Fibroblast of upper back skin (primary cell): ENCODE measurements at regions not wholly inside any gene's neighbourhood (a gene's known extent, or its start where the extent isn't known, plus 50 kb on each side); places are given as distances from the start of the nearest gene placed in this dataset.
A peak's percentile ranks its signal among the peaks of the same experiment; 100 is the strongest.

Source experiments
- DNase-seq: peaks from one replicate; pipeline ENCODE4 v3.0.0-alpha.2; 2013

- no peak for DNase-seq
These were observed 159.5 kb upstream of the IER5L start for GRCh38 chr9:129337336-129338140.

DNA sequence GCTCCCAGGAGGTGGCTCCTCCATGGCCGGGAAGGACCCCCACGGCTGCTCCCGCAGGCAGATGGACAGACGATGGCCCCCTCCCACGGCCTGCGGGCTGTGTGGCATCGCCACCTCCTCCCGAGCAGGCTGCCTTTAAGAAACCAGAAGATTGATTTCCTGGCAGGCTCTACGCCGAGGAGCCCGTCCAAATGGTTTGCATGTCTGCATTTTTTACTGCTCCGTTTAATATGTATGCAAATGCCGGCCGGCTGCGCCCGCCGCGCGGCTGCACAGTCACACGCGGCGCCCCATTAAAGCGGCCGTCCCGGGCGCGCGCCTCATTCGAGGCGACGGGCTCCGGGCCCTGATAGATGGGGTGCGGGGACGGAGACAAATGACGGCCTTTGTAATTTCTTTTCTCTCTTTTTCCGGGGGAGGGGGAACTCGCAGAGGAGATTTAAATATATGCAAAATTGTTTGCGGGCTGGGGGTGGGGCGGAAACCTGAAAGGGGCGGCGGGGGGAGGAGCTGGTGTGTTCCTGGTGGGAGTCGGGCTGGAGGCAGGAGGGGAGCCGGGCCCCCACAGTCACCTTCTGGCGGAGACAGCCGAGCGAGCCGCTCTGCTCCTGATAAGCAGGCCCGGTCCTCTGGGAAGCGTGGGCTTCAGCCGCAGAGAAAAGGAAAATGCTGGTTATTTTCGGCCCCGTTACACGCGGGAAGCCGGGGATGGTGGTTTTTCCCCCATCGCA is 158.7 kb upstream of the IER5L start:
- peak; percentile 87 for DNase-seq

- DNase-seq, result peak; percentile 86
These were observed 158.1 kb upstream of the IER5L start for GRCh38 chr9:129336130-129336528.

DNA sequence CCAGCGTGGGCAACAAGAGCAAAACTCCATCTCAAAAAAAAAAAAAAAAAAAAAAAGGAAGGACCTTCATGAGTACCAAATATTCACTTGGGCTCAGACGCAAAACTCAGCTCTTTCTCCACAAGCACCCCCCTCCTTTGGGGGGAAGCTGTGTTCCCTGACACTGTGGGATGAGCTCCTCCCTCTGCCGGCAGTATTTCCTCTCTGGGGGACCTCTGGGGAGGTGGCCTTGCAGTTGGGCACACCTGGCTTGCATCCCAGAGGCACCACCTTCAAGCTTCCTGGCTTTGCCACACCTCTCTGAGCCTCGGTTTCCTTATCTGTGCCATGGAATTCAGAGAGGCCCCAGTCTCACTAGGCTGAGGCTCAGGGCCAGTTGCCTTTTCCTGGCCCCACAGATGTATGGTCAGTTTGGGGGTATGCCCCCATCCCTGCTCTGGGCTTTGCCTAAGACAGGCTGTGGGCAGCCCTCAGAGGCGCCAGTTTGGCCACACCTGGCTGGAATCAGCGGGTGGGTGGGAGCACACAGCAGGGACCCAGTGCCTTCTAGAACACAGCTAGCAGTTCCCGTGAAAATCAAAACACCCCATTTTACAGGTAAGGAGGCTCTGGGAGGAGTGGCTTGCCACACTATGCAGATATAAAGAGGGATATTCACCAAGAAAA is 157.5 kb upstream of the IER5L start:
- DNase-seq, result no peak

- DNase-seq, result peak; percentile 99
These were observed 156.3 kb upstream of the IER5L start for GRCh38 chr9:129334105-129334935.

GRCh38 chr9:129333617-129334104 is 155.6 kb upstream of the IER5L start:
- no peak for DNase-seq

DNA sequence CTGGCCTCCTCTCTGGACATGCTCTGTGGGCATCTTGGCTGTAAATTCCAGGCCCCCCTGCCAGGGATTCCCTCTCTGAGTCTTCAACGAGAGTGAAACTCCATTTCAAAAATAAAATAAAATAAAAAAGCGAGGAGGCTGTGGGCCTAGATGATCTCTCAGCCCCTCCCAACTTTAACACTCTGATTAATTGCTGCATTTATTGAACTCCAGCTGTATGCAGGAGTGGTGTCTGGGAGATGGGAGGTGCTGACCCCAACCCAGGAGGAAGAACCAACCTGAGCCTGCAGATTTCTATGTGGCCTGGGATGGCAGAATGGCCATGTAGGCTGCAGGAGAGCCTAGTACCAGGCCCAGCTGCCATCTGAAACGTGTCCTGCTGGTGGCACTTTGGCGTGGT is 154.5 kb upstream of the IER5L start:
- no peak for DNase-seq

DNA sequence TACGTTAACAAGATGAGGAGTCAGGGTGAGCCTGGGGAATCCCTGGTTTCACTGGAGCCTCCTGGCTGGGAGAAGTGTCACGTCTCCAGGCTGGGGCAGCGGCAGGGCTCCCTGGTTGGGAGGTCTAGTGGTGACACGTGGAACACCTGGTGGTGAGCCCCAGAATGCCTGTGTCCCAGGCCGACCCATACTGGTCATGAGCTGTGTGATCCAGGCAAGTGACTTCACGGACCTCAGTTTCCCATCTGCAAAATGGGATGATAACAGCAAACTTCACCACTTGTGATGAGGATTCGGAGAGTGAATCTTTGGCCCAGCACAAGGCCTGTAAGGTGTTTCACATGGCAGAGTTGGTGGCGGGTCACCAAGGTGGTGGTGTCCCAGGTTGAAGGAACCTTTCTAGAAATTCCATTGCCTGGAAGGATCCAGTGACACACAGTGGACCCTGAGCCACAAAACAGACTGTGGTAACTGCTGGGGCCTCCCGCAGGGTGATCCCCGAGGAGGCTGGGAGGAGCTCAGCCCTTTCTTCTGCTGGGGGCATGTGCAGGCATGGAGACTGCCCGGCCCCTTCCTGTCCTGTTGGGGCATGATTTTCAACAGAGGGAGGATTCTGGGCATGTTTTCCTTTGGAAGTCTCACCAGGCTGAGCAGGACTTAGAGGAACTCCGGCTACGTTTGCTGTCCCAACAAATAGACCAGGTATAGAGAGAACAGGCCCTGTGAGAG is 153.9 kb upstream of the IER5L start:
- no peak for DNase-seq

DNA sequence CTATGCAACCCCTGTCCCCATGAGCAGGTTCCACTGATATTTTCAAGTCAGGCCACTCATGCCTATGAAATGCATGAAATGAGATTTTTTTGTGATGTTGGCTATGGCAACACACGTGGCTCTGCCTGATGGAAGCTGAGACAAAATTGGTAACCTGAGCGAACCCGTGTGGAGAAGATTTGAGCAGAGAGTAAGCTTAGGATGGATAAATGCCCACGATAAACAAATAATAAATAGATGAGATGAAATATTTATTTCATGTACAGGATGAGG is 153.4 kb upstream of the IER5L start:
- no peak for DNase-seq

DNA sequence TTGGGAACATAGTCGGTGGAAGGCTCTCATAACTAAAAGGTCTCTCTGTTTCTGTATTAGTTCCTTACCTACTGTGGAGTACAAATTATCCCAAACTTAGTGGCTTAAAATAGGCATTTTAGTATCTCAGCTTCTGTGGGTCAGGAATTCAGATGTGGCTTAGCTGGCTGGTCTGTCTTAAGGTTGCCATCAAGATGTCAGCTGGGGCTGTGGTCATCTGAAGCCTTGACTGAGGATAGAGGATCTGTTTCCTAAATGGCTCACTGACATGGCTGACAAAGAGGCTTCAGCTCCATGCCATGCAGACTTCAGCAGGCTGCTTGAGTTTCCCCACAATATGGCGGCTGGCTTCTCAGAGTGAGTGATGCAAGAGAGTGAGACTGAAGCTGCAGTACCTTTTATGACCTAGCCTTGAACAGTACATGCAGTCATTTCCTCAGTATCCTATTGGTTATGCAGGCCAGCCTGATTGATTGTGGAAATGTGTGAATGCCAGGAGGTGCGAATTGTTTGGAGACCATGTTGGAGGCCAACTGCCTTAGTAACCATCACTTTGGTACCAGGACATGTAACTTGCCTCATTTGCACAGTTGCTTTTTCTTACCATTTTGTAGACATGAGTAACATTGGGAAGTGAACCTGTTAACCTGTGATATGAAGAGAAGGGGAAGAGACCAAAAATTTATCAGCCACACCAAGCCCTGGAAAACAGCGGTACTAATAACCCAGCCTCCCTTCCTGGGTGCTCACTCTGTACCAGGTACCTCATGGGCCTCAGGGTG is 152.8 kb upstream of the IER5L start:
- DNase-seq, result no peak

DNA sequence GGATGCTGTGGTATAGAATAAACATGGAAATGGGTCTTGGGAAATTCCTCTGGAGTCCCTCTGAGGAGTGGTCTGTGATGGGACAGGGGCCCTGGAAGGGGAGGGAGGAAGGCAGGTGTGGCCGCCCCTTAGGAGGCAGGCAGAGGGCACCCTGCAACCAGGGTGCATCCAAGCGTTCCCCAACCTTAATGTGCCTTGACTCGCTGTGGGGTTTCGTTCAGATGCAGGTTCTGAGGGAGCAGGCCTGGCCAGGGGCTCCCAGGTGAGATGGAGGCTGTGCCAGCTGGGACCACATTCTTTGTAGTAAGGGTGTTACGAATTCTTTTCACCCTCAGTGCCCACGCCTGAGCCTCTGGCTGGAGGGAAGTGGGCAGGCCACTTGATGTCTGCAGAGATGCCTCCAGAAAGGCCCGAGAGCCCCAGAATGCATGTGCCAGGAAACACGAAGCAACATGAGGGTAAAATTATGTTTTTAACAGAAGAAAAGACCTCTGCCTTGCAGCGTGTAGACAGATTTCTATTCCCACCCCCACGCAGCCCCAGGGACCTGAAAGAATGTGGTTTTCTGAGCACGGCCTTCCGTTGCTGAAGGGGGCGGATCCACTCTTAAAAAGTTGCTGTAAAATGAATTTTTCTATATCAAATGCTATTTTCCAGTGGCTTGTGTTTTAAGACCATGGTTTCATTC is 150.4 kb upstream of the IER5L start:
- DNase-seq, result peak; percentile 72

- DNase-seq, result no peak
These were observed 149.7 kb upstream of the IER5L start for GRCh38 chr9:129327552-129328328.

- no peak for DNase-seq
These were observed 148.3 kb upstream of the IER5L start for GRCh38 chr9:129326061-129327005.

DNA sequence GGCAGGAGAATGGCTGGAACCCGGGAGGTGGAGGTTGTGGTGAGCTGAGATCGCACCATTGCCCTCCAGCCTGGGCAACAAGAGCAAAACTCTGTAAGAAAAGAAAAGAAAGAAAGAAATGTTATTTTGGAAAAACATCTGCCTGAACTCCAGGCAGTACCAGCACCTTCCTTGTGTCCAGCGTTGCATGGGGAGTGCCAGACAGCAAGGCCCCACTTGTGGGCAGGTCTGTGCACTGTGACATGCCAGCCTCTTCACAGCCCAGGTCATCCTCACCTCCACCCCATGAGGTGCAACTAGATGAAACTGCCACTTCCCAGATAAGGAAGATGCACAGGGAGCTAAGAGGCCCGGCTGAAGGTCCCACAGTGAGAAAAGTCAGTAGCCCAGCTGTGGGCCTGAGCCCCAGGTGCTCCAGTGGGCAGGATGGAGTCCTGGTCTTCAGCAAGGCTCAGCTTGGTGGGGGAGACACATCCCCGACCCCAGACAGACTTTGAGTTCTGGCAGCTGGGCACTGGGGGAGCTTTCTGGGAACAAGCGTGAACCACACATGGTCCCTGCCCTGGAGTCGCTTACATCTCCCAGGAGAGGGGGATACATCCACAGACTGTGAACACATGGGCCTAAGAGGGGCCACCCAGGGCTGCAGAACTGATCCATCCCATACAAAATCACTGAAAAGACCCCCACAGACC is 146.9 kb upstream of the IER5L start:
- no peak for DNase-seq

GRCh38 chr9:129323999-129324553 is 146.0 kb upstream of the IER5L start:
- no peak for DNase-seq

GRCh38 chr9:129323376-129323998 is 145.4 kb upstream of the IER5L start:
- DNase-seq, result no peak

GRCh38 chr9:129322641-129323375 is 144.7 kb upstream of the IER5L start:
- DNase-seq, result no peak
